Ectodermal cell (in vitro differentiated cells): ENCODE measurements at regions not wholly inside any gene's neighbourhood (a gene's known extent, or its start where the extent isn't known, plus 50 kb on each side); places are given as distances from the start of the nearest gene placed in this dataset.

ENCODE experiments used
- H3K27ac ChIP-seq: 2 replicates; pipeline ENCODE4 v1.7.0; 2013; ENCODE audit warnings: mild to moderate bottlenecking, low read depth, low read length; ENCODE audit not compliant: insufficient read depth, poor library complexity, severe bottlenecking
- H3K27me3 ChIP-seq: 2 replicates; pipeline ENCODE4 v1.7.0; 2013; ENCODE audit warnings: mild to moderate bottlenecking, low read length; ENCODE audit not compliant: insufficient read depth, control insufficient read depth, poor library complexity, severe bottlenecking
- H3K36me3 ChIP-seq: one replicate; pipeline ENCODE4 v1.7.0; 2013; ENCODE audit warnings: low read length; ENCODE audit not compliant: control insufficient read depth, insufficient read depth
- H3K4me1 ChIP-seq: one replicate; pipeline ENCODE4 v1.7.0; 2013; ENCODE audit warnings: low read length; ENCODE audit not compliant: control insufficient read depth, insufficient read depth
- H3K4me3 ChIP-seq: 2 replicates; pipeline ENCODE4 v1.7.0; 2013; ENCODE audit warnings: low read depth, low read length, control low read depth; ENCODE audit not compliant: insufficient read depth
- H3K9me3 ChIP-seq: 2 replicates; pipeline ENCODE4 v1.7.0; 2013; ENCODE audit warnings: mild to moderate bottlenecking, low read length, moderate library complexity; ENCODE audit not compliant: control insufficient read depth
- WGBS, 2 experiments: methylation state at CpG; one replicate each; pipeline ENCODE4 v1.1.7; 2013; ENCODE audit warnings: missing lambda C conversion rate in 2 of 2; 5-methylcytosine and 5-hydroxymethylcytosine counted together

DNA sequence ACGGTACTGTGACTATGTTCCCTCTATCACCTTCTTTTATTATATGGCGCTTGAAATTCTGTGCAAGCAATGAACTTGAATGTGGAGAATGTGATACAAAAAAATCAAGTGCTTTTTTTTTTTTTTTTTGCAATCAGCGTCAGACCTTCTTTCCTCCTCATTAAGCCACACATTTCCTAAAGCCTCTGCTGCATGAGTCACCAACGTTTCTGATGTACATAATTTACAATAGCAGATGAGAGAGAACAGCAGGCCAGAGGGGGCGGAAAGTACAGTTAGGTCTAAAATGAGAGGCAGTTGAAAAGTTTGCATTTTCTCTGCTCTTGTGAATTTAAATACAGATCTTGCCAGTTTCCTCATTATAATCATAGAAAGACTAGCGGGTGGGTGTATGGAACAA is 114.6 kb upstream of the RIPOR2 start:
- Histone ChIP-seq H3K9me3 (no peaks in the 10 kb centered on the region), H3K27ac (no peak overlapping the region), H3K4me1 (no peaks in the 10 kb centered on the region), H3K27me3 (no peaks in the 10 kb centered on the region), H3K4me3 (no peak overlapping the region), H3K36me3 (no peaks in the 10 kb centered on the region)
- 82 to 88% methylated on average over 5 of the region's 6 CpGs for WGBS, 2 experiments

DNA sequence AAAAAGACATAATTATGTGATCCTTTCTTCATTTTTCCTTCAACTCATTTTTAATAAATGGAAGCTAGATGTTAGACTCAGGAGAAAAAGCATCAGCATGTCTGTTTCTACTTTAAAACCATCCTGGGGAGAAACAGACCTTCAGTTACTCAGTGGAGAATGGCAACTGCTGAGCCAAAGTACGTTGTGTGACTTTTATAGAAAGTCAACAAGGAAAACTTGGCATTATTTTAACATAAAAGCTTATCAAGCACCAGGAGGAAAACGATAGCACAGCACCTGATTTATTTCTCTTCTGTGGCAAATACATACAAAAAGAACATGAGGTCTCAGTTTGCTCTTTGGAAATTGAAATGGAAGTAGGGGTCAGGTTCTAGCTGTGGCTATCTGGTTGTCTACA is 115.3 kb upstream of the RIPOR2 start:
- no peaks in the 10 kb centered on the region for H3K36me3 ChIP-seq
- WGBS, 2 experiments: 87 to 88% methylated on average over 2 of the region's 2 CpGs

DNA sequence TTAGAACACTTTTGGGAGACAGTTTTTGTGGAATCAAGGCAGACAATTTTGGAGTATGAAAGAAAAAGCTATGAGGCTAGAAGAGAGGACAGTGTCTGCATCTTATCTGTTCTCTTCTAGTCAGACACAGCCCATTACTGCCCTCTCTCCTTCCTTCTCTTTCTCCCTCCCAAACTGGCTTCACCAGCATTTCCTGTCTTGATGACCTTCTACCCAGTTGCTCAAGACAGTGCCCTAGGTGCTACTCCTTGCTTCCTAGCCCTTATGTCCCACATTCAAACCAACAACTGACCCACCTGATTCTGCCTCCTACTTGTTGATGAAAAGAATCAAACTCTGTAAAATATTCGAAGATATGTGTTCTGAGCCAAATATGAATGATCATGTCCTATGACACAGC is 116.4 kb upstream of the RIPOR2 start:
- H3K27ac ChIP-seq: no peak overlapping the region

More for the DNA sequence above, 115.3 kb upstream of the RIPOR2 start:
- H3K27me3 ChIP-seq: no peaks in the 10 kb centered on the region
- no peaks in the 10 kb centered on the region for H3K9me3 ChIP-seq
- H3K27ac ChIP-seq: no peak overlapping the region
- no peak overlapping the region for H3K4me3 ChIP-seq
- no peaks in the 10 kb centered on the region for H3K4me1 ChIP-seq

DNA sequence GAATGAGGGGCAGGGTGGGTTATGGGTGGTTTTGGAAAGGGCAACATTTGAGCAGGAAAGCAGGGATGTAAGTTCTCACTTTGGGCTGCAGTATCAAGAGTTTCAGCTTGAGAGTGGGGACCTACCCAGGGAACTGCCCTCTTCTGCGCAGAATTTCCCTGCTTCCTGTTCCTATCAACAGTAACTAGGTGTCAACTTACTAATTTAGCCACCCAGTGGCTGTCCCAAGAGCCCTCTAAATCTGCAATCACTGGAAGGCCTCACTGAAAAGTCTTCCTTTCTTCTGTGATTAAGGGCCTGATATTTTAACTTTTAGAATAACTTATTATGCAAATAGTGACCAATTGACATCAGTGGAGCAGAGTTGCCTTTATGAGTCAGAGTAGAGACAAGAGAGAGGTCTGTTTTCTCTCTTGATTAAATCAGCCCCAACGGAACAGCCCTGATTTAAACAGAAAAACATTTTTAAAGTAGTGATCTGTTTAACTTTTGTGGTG is 118.2 kb upstream of the RIPOR2 start:
- Histone ChIP-seq H3K27ac (no peak overlapping the region), H3K36me3 (no peaks in the 10 kb centered on the region), H3K4me3 (no peak overlapping the region), H3K4me1 (no peaks in the 10 kb centered on the region), H3K9me3 (no peaks in the 10 kb centered on the region), H3K27me3 (no peaks in the 10 kb centered on the region)
- WGBS, 2 experiments: 97 to 100% methylated on average over 2 of the region's 2 CpGs

More for the DNA sequence above, 116.4 kb upstream of the RIPOR2 start:
- WGBS, 2 experiments: 91 to 95% methylated on average over 1 of the region's 1 CpG
- Histone ChIP-seq H3K36me3 (no peaks in the 10 kb centered on the region), H3K9me3 (no peaks in the 10 kb centered on the region), H3K4me1 (no peaks in the 10 kb centered on the region), H3K4me3 (no peak overlapping the region), H3K27me3 (no peaks in the 10 kb centered on the region)

DNA sequence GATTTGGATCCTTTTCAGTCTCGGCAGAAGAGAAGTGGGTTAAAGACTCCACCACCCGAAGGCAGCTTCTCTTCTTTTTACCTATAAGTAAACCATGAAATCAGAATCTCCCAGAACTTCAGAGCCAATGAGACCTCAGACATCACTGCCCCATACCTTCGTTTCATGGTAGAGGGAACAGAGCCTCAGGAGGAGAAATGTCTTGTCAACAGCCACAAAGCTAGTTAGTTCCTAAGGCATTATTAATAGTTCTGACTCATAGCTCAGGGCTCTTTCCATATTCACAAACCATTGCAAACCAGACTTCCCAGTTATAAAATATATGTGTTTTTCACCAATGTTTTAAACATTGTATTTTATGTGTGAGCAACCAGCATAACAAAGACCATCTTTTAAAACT is 118.7 kb upstream of the RIPOR2 start:
- Histone ChIP-seq H3K36me3 (no peaks in the 10 kb centered on the region), H3K4me3 (no peak overlapping the region), H3K27ac (no peak overlapping the region), H3K9me3 (no peaks in the 10 kb centered on the region), H3K27me3 (no peaks in the 10 kb centered on the region), H3K4me1 (no peaks in the 10 kb centered on the region)
- WGBS, 2 experiments: 92 to 97% methylated on average over 3 of the region's 3 CpGs

DNA sequence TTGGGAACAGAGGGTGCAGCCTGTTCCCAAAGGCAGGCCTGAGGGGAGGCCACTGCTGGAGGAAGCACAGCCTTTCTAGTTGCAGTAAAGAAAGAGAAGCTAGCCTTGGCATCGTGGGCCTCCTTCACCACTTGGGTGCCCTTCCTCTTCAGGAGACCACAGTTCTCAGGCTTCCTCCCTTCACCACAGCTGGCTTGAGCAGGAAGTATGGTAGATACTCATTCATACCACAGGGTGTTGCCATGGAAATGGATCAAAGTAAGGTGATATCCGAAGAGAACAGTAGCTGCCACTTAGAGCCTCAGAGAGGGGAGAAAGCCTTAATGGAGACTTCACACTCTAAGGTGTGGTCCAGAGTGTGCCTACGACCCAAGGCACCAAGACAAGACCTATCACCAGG is 120.4 kb upstream of the RIPOR2 start:
- WGBS, 2 experiments: 83 to 88% methylated on average over 3 of the region's 3 CpGs
- H3K27ac ChIP-seq: no peak overlapping the region
- H3K4me3 ChIP-seq: no peak overlapping the region
- H3K36me3 ChIP-seq: no peaks in the 10 kb centered on the region
- no peaks in the 10 kb centered on the region for H3K27me3 ChIP-seq
- H3K9me3 ChIP-seq: no peaks in the 10 kb centered on the region
- no peaks in the 10 kb centered on the region for H3K4me1 ChIP-seq

DNA sequence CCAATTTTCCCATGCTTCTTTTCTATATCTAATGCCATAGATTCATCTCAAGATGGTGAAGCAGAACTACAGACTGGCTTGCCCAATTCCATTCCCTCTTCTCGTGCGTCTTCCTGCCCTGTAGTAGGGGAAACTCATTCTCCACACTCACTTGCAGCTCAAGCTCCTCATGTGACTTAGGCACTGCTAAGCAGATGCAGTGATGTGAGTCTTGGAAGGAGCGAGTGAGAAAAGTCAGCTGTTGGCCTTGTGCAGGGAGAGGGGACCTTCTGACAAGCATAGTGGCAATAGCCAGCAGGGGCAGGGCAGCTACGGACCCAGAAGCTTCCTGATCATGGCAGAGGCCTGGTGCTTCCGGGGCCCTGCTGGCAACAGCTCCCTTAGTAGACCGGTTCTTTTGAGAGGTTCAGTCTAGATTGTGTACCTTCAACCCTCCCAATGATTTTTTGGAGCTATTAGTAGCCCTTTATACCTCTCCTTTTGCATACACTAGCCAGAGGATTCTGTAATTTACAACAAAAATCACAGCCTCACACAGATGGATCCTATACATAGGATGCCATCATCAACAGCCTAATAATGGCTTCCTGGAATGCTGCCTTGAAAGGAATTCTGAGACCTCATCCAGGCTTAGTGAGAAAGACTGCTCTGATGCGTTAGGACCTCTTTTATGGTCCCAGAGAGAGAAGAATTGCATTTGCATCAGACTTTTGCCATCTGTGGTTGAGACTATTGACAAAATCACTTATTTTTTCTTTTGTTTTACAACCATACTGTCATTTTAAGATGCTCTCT is 121.5 kb upstream of the RIPOR2 start:
- Histone ChIP-seq H3K9me3 (no peaks in the 10 kb centered on the region), H3K27me3 (no peaks in the 10 kb centered on the region), H3K27ac (no peak overlapping the region), H3K4me3 (no peak overlapping the region), H3K4me1 (peaks cover 9% of the 10 kb centered on the region), H3K36me3 (no peaks in the 10 kb centered on the region)
- 91 to 92% methylated on average over 7 of the region's 7 CpGs for WGBS, 2 experiments

DNA sequence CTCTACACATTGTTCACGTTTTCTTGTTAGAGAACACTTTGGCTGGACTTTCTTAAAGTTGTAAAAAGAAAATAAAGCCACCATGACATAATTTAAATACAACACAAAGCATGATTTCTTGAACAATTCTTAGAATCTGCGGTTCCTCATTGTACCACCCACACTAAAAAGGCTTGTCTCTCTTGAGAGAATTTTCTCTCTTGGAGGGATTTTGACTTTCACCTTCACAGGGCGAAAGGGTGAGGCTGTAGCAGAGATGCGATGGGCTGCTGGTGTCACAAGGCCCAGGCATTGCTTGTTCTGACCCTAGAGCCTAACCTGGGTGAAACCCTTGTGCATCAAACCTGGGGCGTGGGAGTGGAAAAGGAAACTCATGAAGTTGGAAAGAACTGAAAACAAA is 122.7 kb upstream of the RIPOR2 start:
- Histone ChIP-seq H3K4me3 (no peak overlapping the region), H3K36me3 (no peaks in the 10 kb centered on the region), H3K27ac (no peak overlapping the region), H3K4me1 (peaks cover 14% of the 10 kb centered on the region), H3K27me3 (no peaks in the 10 kb centered on the region), H3K9me3 (no peaks in the 10 kb centered on the region)
- WGBS, 2 experiments: 94 to 96% methylated on average over 5 of the region's 5 CpGs

DNA sequence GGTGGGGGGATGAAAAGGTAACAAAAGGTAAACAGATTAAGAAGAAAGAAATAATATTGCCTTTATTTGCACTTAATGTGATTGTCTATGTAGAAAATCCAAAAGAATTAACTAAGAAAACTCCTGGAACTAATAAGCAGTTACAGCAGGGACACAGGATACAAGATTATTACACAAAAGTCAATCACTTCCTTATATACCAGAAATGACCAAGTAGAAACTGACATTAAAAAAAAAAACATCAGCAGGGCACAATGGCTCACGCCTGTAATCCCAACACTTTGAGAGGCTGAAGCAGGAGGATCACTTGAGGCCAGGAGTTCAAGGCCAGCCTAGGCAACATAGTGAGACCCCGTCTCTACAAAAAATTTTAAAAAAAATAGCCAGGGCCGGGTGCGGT is 123.2 kb upstream of the RIPOR2 start:
- WGBS, 2 experiments: 90 to 92% methylated on average over 4 of the region's 4 CpGs
- Histone ChIP-seq H3K4me1 (peaks cover 14% of the 10 kb centered on the region), H3K36me3 (no peaks in the 10 kb centered on the region), H3K27me3 (no peaks in the 10 kb centered on the region), H3K27ac (no peak overlapping the region), H3K9me3 (no peaks in the 10 kb centered on the region), H3K4me3 (no peak overlapping the region)

DNA sequence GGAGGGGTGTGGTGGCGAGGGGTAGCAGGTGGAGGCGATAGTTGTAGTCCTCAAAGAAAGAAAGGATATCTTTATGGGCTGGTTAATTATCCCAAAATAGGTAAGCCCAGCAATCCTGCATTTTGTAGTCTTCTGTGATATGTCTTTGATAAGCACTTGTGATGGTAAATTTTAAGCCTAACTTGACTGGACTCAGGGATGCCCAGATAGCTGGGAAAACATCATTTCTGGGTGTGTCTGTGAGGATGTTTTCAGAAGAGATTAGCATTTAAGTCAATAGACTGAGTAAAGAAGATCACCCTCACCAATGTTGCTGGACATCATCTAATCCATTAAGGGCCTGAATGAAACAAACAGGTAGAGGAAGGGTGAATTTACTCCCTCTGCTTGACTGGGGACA is 124.8 kb upstream of the RIPOR2 start:
- no peaks in the 10 kb centered on the region for H3K27me3 ChIP-seq
- WGBS, 2 experiments: 91 to 95% methylated on average over 2 of the region's 2 CpGs
- H3K4me3 ChIP-seq: no peak overlapping the region
- no peaks in the 10 kb centered on the region for H3K9me3 ChIP-seq
- no peaks in the 10 kb centered on the region for H3K36me3 ChIP-seq
- H3K27ac ChIP-seq: no peak overlapping the region
- peaks cover 14% of the 10 kb centered on the region for H3K4me1 ChIP-seq
